Brain pericyte (primary cell): ENCODE measurements at regions not wholly inside any gene's neighbourhood (a gene's known extent, or its start where the extent isn't known, plus 50 kb on each side); places are given as distances from the start of the nearest gene placed in this dataset.

Source experiments
- DNase-seq: peaks from one replicate; pipeline ENCODE4 v3.0.0-alpha.2; 2012; ENCODE audit warnings: low read depth, low spot score

GRCh38 chr12:91586015-91586414, 403.4 kb upstream of the DCN start:
- DNase-seq, result no peak

- DNase-seq, result no peak
These were observed 400.2 kb upstream of the DCN start for GRCh38 chr12:91582811-91583210.

- no peak for DNase-seq
These were observed 397.1 kb upstream of the DCN start for GRCh38 chr12:91579516-91580263.

GRCh38 chr12:91577586-91578539, 395.2 kb upstream of the DCN start:
- DNase-seq, result no peak

- no peak for DNase-seq
These were observed 393.8 kb upstream of the DCN start for GRCh38 chr12:91576432-91576831.

- no peak for DNase-seq
These were observed 393.0 kb upstream of the DCN start for GRCh38 chr12:91575630-91576029.

- DNase-seq, result no peak
These were observed 392.4 kb upstream of the DCN start for GRCh38 chr12:91574975-91575374.

GRCh38 chr12:91574391-91574790, 391.8 kb upstream of the DCN start:
- no peak for DNase-seq

GRCh38 chr12:91572869-91573268, 390.3 kb upstream of the DCN start:
- no peak for DNase-seq

GRCh38 chr12:91567100-91567485, 384.5 kb upstream of the DCN start:
- DNase-seq, result no peak

- DNase-seq, result no peak
These were observed 383.9 kb upstream of the DCN start for GRCh38 chr12:91566328-91567099.

GRCh38 chr12:91565846-91566245, 383.2 kb upstream of the DCN start:
- no peak for DNase-seq

- no peak for DNase-seq
These were observed 382.6 kb upstream of the DCN start for GRCh38 chr12:91565246-91565645.

GRCh38 chr12:91563011-91563765, 380.6 kb upstream of the DCN start:
- no peak for DNase-seq

GRCh38 chr12:91562476-91562875, 379.9 kb upstream of the DCN start:
- no peak for DNase-seq

GRCh38 chr12:91561958-91562325, 379.3 kb upstream of the DCN start:
- DNase-seq, result no peak

GRCh38 chr12:91561301-91561957, 378.8 kb upstream of the DCN start:
- no peak for DNase-seq

- DNase-seq, result no peak
These were observed 374.3 kb upstream of the DCN start for GRCh38 chr12:91556909-91557308.

- no peak for DNase-seq
These were observed 373.1 kb upstream of the DCN start for GRCh38 chr12:91555436-91556415.

- no peak for DNase-seq
These were observed 369.3 kb upstream of the DCN start for GRCh38 chr12:91551927-91552326.
